Psoas muscle (tissue), 7 donors: ENCODE measurements at regions not wholly inside any gene's neighbourhood (a gene's known extent, or its start where the extent isn't known, plus 50 kb on each side); places are given as distances from the start of the nearest gene placed in this dataset.

Experiments used
- ATAC-seq, 4 donors: fragments of 200-7000 bp; cut with Tn5 transposase; one replicate each; pipeline ENCODE4 v1.9.1; 2020; ENCODE audit warnings: moderate library complexity in 3 of 4, mild to moderate bottlenecking in 2 of 4
- DNase-seq, 2 donors: peaks; one replicate each; pipeline ENCODE4 v3.0.0-alpha.2; 2020
- H3K27ac ChIP-seq: fragments of 200-600 bp; one replicate; pipeline ENCODE4 v1.8.0; 2022
- H3K27me3 ChIP-seq, 3 donors: fragments of 200-600 bp in 1 of 3; one replicate each; pipeline versions ENCODE4 v1.6.1 to v1.8.0; 2013 to 2022; ENCODE audit warnings: low read length in 2 of 3, mild to moderate bottlenecking in 2 of 3, moderate library complexity in 1 of 3; ENCODE audit not compliant: insufficient read depth in 3 of 3
- H3K36me3 ChIP-seq, 2 donors: fragments of 200-600 bp in 1 of 2; one replicate each; pipeline versions ENCODE4 v1.6.1 to v1.8.0; 2013 to 2022; ENCODE audit warnings: low read depth in 1 of 2, mild to moderate bottlenecking in 1 of 2, moderate library complexity in 1 of 2; ENCODE audit not compliant: insufficient read depth in 1 of 2
- H3K4me1 ChIP-seq: fragments of 200-600 bp; one replicate; pipeline ENCODE4 v1.8.0; 2022
- H3K4me3 ChIP-seq: fragments of 200-600 bp; one replicate; pipeline ENCODE4 v1.8.0; 2022; ENCODE audit warnings: mild to moderate bottlenecking
- H3K9me3 ChIP-seq: fragments of 200-600 bp; one replicate; pipeline ENCODE4 v1.8.0; 2022
- CTCF ChIP-seq: fragments of 200-600 bp; IDR thresholded peaks from one replicate; pipeline ENCODE4 v1.8.0; 2022; ENCODE audit warnings: antibody characterized with exemption
- WGBS, 3 donors: extraction: QIAGEN DNeasy Blood & Tissue Kit; methylation state at CpG; one replicate each; pipeline versions ENCODE4 v1.1.6 to v1.1.7; 2013; 5-methylcytosine and 5-hydroxymethylcytosine counted together
- intact Hi-C, 2 donors: fragments of 100-400 bp; cut with DNase I; formaldehyde crosslinking; loops; one replicate each; pipeline versions ENCODE4 v1.11.0 to v1.14.2; 2022
- donor health status: healthy with polysubstance abuse.
- donor health status: DM: no; HTN: no; CAD: no; lungs with moderate emphysema.
- donor health status: Bipolar disorder and iron deficiency.
- donor health status: healthy.
- donor health status: DM: yes; HTN: yes; CAD: no.
- donor health status: DM: no; HTN: no; CAD: no.
- donor health status: DM: yes; HTN: yes; CAD: no.

DNA sequence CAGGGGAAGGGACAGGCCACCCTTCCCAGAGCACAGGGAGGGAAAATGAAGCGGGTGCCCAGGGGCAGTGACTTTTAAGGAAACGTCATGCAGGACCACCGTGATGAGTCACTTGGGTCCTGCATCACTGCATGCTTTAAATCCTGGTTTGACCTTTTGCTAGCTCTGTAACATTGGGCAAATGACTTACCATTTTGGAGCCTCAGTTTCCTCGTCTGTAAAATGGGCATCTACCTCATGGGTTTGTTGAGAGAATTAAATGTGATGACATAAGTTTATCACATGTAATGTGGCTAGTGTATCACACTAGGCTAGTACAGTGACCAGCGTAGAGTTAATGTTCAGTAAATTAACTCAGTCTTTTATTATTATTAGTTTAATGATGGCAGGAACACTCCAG, 114.8 kb upstream of the IGSF21 start:
- ATAC-seq, result no peak
- Histone ChIP-seq H3K27ac (no peak overlapping the region), H3K27me3 (peaks cover 0 to 2% (median 0%) of the 10 kb centered on the region in 3 donors), H3K4me3 (no peak overlapping the region), H3K9me3 (no peaks in the 10 kb centered on the region), H3K36me3 (no peaks in the 10 kb centered on the region), H3K4me1 (no peaks in the 10 kb centered on the region)
- no peak for DNase-seq
- no peak for TF ChIP-seq CTCF
- 75 to 83% (median 82%) methylated on average over 5 of the region's 5 CpGs for WGBS, 3 donors
- intact Hi-C loops, result no loop called here

GRCh38 chr1:17994046-17994445, 113.6 kb upstream of the IGSF21 start:
- DNase-seq, result no peak
- intact Hi-C loops, result no loop called here
- no peaks in the 10 kb centered on the region for H3K9me3 ChIP-seq
- TF ChIP-seq CTCF, result no peak
- no peaks in the 10 kb centered on the region for H3K4me1 ChIP-seq
- H3K4me3 ChIP-seq, result no peak overlapping the region
- H3K36me3 ChIP-seq, result no peaks in the 10 kb centered on the region
- no peak for ATAC-seq
- H3K27me3 ChIP-seq, result peaks cover 0 to 4% (median 0%) of the 10 kb centered on the region in 3 donors
- H3K27ac ChIP-seq, result no peak overlapping the region
- 49 to 54% (median 51%) methylated on average over 5 of the region's 5 CpGs for WGBS, 3 donors

DNA sequence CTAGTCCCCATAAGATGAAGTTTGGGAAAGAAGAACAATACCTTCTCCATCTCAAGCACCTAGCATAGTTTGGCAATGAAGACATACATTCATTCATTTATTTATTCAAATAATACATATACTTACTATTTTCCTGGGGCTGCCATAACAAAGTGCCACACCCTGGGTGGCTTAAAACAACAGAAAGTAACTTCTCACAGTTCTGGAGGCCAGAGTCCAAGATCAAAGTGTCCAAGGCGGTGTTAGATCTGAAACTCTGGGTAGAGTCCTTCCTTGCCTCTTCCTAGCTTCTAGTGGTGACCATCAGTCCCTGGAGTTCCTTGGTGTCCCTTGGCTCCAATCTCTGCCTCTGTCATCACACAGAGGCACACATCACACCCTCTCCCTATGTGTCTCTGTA, 112.1 kb upstream of the IGSF21 start:
- Histone ChIP-seq H3K27ac (no peak overlapping the region), H3K4me3 (no peak overlapping the region), H3K9me3 (no peaks in the 10 kb centered on the region), H3K4me1 (no peaks in the 10 kb centered on the region), H3K36me3 (no peaks in the 10 kb centered on the region), H3K27me3 (peaks cover 0 to 4% (median 0%) of the 10 kb centered on the region in 3 donors)
- DNase-seq (no peak), ATAC-seq (no peak)
- no peak for TF ChIP-seq CTCF
- intact Hi-C loops, result no loop called here
- WGBS, 3 donors, result 80 to 100% (median 92%) methylated on average over 1 of the region's 1 CpG

- no peak for ATAC-seq
- WGBS, 3 donors, result 84 to 89% (median 85%) methylated on average over 6 of the region's 6 CpGs
- Histone ChIP-seq H3K4me1 (no peaks in the 10 kb centered on the region), H3K27me3 (peaks cover 0 to 6% (median 0%) of the 10 kb centered on the region in 3 donors), H3K9me3 (no peaks in the 10 kb centered on the region), H3K4me3 (no peak overlapping the region), H3K36me3 (no peaks in the 10 kb centered on the region), H3K27ac (no peak overlapping the region)
- no peak for TF ChIP-seq CTCF
- DNase-seq, result no peak
- intact Hi-C loops, result no loop called here
These were observed 108.7 kb upstream of the IGSF21 start for GRCh38 chr1:17998889-17999288.

GRCh38 chr1:17999884-18000283, 107.7 kb upstream of the IGSF21 start:
- Histone ChIP-seq H3K36me3 (no peaks in the 10 kb centered on the region), H3K4me1 (no peaks in the 10 kb centered on the region), H3K27me3 (peaks cover 0 to 6% (median 4%) of the 10 kb centered on the region in 3 donors), H3K4me3 (no peak overlapping the region), H3K27ac (no peak overlapping the region), H3K9me3 (no peaks in the 10 kb centered on the region)
- DNase-seq, result no peak
- intact Hi-C loops, result no loop called here
- no peak for ATAC-seq
- TF ChIP-seq CTCF, result no peak
- 67 to 78% (median 70%) methylated on average over 3 of the region's 3 CpGs for WGBS, 3 donors
